ENCODE measurements at regions not wholly inside any gene's neighbourhood (a gene's known extent, or its start where the extent isn't known, plus 50 kb on each side); places are given as distances from the start of the nearest gene placed in this dataset.
"Not testable (repeated sequence)": the region's sequence is repeated elsewhere in the genome, so short reads cannot be mapped to it uniquely, and the experiment has no call there.

DNA sequence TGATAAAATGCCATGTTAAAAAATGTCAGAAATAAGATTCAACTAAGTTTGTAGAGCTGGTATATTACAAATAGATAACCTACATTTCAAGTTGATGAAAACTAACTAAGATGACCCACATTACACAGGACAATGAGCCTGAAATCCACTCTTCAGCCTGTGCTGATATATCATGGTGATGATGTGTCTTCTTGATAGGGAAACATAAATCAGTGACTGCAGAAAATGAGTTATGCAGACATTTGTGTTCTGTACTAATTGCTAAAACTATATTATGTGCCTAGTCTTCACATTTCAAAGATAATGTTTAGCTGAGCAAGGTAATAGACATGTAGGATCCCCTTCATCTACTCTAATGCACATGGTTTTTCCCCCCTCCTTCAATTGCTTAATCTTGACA lies 331.6 kb upstream of the F9 start:
- ATAC-seq = no peak

DNA sequence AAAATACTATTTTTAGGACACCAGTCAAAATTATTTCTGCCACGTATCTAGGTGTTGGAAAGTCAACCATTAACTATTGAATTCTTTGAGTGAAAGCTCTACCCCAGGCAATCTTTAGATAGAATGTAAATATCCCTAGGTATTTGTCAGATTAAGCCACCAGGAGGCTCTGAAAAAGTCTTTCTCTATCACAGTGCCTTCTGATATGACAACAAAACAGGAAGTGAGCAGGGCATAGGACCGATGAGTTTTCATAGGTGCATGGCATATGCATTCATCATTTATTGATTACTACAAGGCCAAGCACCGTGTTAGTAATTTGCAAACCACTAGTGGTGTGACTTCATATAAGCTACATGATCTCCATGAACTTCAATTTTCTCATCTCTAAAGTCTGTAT lies 333.6 kb upstream of the F9 start:
- ATAC-seq = no peak

DNA sequence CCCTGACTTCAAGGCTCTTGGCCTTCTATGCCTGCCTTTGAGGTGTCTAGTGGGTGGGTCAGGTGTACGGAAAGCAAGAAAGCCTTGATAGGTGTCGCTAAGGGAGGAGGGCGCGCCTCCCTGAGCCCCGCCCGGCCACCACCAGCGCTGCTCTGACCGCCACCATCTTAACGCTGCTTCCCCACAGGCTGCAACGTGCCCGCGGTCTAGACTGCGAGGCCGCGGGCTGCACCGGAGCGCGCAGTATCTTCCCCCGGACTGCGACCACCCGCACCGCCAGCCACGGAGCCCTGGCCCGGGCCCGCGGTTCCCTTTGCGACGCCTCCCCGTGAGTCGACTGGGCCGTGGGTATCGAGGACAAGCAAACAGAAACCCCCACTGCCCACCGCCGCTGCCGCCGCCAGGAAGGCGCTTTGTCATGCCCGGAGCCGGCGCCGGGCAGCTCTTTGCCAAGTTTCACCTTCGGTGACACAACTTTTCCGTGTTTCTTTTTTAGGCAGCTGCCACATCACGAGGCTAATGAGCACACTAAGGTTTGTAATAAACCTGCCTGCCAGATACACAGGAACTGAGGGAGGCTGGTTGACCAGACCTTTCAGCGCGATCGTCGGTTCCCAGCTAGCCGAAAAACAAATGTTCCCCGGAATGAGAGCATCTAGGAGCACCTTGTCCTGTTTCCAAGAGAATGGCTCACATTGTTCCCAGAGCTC lies 335.8 kb upstream of the F9 start:
- ATAC-seq = peak; percentile 49

DNA sequence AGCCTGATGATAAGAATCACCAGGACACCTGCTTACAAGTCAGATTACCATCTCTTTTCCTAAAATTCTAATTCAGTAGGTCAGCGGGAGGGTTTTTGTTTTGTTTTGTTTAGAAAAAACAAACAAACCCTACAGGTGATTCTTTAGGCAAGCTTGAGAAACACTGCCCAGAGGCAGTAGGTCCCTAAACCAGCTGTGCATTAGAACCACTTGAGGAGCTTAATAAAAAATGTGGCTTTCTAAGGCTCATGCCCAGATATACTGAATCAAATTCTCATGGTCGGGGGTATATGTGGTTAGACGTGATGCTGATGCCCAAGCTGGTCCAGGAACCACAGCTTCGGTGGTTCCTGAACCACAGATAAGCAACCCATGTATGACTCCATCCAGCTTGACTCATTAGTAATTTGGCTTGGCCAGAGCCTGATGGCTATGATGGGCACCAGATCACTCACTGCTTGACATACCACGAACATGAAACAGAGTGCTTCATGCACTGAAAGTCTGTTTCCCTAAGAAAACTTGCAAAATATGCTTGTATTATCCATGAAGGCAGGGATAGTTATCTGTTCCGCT lies 338.1 kb upstream of the F9 start:
- no peak for ATAC-seq

DNA sequence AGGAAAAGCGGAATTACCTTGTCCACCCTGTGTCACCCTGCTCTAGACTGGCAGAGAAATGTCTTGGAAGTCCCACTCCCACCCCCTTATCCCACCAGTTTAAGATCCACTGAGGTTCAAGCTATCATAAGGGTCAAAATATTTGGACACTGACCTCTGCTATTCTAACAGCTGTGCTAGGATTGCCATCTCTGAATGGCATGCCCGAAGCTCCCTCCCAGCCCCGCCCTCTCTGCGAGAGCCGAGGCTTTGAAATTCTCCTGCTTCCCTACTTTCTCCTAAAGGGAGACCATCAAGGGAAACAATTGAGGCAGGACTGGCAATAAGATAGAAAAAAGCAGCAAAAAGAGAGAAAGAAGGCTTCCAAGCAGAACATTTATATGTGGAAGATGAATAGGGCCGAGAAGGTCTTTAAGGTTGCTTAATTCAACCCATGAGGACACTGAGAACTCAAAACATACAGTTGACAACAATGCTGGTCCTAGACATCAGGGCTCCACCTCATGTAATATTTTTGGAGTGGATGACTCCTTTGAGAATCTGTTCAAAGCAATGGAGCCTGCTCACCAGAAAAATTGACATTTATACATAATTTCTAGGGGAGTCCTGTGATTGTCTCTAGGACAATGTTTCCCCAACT lies 338.7 kb upstream of the F9 start:
- no peak for ATAC-seq

DNA sequence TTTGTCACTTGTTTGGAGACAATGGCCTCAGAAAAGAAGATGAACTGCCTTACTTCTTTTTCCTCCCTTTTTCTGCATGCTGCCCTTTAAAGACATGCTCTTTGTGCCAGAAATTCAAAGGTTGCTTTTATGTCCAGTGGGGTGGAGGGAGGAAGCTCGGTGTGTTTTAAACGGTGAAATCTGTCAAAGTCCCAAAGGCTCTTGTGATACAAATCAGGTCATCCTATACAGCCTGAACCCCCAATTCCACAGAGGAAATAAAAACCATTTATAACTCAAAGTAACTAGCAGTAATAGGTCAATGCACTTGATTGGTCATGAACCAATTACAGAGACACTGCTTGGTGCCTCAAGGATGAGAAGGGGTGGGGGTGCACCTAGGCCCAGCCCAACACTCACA lies 339.3 kb upstream of the F9 start:
- no peak for ATAC-seq

DNA sequence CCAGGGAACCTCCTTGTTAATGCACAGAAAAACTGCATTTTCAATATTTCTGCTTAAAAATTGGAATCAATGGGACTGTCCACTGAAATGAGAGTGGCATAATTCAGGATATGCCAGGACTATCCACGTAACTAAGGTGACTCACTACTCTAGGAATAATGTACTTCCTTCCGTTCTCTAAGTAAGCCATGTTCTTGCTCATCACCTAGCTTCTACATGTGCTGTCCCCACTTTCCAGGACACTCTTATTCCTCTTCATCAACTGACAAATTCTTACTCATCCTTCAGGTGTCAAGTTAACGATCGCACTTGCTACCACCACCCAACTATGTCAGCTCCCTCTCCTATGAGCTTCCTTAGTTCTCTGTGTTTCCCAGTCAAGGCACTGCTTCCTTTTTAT lies 342.8 kb upstream of the F9 start:
- no peak for ATAC-seq

DNA sequence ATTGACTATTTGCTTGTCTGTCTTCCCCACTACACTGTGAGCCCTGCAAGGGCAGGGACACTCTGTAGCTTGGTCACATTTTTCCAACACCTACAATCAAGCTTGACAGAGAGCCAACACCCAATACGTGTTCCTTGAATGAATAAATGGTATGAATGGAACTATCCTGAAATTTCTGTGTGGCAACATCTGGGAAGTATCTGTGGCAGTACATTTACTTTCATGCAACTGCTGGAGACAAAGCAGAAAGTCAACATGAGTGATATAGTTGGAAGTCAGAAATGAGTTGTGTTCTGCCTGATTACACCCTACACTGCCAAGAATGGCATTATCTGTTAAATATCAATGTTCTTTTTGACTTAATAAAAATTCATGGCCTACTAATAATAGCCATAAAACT lies 343.5 kb upstream of the F9 start:
- no peak for ATAC-seq

DNA sequence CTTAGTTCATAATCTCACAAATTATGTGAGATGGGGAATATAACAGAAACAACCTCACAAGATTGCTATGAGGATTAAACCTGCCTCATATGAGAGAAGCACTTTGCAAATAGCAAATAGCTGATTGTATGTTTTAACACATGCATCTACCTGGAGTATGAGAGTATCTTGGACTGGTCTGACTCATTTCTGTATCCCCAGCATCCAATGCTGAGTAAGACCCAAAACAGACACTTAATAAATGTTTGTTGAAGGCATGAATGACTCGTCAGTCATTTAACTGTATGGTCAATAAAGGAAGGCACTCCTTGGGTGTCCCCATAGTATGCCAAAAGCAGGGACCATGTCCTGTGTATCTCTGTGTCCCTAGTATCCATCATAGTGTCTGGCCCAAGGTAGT lies 350.9 kb upstream of the F9 start:
- no peak for ATAC-seq

DNA sequence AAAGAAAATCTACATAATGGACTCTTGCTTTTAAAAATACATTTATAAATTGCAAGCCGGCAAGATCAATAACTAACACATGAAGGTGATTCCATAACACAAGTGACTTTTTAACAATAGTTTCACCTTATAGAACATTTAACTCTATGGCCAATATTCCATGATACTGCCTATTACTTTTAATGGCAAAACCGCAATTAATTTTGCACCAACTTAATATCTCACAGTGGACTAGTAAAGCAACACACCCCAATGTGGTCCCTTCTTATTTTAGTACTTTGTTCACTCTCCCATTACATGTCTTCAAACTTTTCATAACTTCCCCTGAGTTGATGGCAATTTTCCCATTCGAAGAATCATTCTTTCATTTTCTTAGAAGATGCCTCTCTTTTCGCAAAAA lies 351.6 kb upstream of the F9 start:
- ATAC-seq = no peak

DNA sequence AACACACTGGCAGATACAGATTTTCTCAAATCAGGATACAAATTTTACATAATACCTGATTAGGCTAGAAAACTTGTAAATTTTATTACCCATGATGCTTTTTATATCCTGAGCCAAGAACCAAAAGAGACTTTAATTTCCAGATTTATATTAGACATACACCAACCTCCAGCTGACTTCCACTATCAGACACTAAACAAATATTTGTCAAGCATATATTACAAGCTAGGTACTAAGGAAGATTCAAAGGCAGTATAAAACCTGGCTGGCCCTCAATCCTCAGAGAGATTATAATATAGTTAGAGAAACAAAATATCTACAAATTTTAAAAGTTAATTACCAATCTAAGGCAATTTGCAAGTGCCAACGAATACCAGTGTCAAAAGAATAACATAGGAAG lies 357.8 kb upstream of the F9 start:
- no peak for ATAC-seq

DNA sequence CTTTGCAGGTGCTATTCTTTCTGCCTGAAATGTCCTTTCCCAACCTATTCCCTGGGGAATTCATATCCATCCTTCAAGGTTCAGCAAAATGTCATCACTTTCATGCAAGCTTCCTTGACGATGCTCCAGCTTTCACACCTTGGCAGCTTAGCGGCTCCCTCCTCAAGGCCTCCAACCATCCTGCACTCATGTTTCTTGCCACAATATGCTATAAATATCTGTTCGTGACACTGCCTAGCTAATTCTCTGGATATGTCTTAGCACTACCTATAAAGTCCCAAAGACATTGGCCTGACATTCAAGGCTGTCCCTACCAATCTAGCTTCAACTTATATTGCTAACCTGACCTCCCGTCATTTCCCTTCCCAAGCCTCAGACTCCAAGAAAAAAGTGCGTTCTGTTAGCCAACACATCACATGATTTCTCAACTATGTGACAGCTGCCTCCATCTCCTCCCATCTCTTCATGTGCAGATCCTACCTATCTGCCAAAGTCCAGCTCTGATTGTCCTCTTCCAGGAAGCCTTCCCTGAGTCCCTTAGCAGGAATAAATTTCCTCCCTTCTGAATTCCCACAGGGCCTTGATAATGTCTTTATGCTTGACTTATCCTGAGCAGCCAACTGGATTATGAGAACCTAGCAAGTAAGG lies 359.9 kb upstream of the F9 start:
- no peak for ATAC-seq

DNA sequence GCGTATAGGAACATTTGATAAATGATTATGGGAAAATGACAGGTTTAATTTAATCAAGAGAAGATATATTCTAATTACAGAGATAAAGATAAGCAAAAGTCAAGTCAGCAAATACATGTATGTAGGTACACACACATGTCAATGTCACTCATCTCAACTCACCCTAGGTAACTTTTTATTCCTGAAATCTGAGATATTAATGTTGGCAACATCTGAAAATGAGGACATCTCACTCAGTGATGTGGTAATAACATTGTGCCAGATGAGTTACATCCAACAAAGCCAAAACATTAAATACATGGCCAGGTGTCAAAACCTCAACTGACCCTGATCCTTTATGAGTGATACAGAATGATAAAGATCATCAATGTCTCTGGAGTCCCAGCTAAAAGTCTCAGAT lies 363.3 kb upstream of the F9 start:
- no peak for ATAC-seq

DNA sequence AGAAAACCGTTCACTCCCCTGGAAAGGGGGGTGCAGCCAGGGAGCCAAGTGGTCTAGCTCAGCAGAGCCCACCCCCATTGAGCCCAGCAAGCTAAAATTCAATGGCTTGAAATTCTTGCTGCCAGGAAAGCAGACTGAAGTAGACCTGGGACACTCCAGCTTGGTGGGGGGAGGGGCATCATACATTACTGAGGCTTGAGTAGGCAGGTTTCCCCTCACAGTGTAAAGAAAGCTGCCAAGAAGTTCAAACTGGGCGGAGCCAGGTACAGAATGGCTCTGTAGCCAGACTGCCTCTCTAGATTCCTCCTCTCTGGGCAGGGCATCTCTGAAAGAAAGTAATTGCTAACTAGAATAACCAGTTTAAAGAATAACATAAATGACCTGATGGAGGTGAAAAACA lies 372.3 kb upstream of the F9 start:
- ATAC-seq = peak; percentile 43

DNA sequence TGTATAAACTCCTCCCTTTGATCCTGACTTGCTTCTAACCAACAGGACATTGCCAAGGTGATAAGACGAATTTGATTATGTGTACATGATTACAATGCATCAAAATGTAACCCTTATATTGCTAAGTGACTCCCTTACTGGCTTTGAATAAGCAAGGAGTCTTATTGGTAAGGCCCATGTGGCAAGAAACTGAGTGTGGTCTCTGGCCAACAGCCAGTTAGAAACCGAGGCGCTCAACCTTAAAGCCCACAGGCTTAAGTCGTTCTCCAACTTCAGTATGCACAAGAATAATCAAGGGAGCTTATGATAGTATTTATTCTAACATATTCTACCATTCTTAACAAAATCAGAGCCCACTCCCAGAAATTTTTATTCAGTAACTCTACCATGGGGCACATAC lies 374.2 kb upstream of the F9 start:
- ATAC-seq = no peak

DNA sequence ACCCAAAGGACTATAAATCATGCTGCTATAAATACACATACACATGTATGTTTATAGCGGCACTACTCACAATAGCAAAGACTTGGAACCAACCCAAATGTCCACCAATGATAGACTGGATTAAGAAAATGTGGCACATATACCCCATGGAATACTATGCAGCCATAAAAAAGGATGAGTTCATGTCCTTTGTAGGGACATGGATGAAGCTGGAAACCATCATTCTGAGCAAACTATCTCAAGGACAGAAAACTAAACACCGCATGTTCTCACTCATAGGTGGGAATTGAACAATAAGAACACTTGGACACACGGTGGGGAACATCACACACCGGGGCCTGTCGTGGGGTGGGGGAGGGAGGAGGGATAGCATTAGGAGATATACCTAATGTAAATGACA lies 383.9 kb upstream of the F9 start:
- not testable (repeated sequence) for ATAC-seq

DNA sequence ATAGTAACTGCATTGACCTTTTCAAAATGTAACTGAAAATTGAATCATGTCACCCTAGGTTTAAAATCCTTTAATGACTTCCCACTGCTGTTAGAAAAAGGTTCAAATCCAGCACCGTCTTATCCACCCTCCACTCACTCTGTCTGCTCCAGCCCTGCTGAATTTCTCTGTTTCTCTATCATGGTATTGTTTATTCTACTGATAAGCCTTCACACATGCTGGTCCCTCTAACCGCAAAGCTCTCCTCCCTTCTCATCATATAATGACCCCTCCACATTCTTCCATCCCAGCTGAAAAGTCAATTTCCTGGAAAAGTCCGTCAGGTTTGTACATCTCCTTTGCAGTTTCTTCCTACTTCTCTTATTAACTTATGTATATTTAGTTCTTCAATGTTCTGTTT lies 389.2 kb upstream of the F9 start:
- ATAC-seq = no peak

DNA sequence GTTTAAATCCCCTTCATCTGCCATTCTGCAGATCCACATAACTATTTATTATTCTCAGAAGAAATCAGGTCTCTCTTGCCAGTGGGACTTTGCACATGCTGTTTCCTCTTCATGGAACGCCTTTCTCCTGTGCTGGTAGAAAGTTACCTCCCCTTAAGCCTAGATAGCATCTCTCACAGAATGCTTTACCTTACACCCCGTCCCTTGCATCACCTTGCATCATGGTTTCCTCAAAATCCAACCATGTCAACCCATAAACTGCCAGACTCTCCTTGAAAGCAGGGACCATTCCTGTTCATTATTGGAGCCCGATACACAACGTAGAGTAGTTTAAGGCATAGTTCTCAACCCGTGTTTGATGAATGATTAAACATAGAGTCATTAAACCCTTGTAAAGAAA lies 396.2 kb upstream of the F9 start:
- no peak for ATAC-seq

DNA sequence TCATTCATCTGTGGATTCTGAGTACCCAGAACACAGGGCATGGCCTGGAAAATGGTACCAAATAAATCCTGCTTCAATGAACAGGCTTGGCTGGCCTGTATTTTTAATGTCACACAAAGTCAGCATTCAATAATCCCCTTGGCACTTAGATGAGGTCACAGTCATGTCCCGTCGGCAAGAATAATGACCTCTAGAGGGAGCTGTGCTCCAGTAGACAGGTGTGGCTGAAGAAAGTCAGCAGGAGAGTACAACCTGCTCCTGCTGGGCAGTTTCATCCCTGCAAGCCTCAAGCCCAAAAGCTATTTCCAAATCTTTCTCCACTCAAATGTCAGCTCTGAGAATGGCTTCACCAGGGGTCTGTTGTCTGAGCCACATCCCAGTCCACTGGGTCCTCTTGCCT lies 404.0 kb upstream of the F9 start:
- peak; percentile 79 for ATAC-seq

DNA sequence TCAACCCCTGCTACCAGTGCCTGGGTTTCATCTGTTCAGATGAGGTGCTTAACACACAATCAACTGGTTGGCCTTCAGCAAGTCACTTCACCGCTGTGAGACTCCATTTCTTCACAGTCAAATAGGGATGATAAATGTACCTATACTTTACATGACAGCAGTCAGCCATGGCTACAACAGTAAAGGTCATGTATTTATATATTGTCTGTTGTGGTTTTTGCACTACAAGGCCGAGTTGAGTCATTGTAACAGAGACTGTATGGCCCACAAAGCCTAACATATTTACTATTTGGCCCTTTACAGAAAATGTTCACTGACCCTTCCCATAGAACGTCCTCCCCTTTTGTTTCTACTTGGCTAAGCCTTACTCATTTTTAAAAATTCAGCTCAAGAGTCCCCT lies 404.6 kb upstream of the F9 start:
- ATAC-seq = no peak

DNA sequence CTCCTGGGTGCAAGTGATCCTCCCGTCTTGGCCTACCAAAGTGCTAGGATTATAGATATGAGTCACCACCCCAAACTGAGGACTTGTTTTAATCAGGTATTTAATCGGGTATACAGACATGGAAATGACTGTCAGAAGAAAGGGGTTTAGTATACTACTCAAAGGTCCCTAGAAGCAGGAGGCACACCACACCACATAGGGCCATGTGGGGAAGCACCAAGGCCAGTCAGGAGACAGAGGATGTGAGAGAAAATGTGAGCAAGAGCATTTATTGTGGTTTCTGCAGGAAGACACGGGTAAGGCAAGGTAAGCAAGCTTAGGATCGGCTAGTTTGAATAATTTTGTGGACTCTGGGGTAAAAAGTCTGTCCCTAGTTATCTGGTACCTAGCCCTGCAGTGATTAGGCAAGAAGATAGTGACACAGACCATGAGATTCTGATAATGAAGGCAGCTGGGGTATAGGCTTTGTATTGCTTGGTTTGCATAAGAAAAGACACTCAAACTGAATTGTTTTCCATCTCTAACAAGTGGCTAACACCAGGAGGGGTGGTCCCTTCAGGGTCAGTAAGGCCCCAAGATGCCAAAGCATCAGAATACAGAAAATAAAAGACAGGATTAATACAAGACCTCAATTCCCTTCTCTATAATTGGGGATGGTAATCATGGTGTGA lies 408.8 kb upstream of the F9 start:
- no peak for ATAC-seq

DNA sequence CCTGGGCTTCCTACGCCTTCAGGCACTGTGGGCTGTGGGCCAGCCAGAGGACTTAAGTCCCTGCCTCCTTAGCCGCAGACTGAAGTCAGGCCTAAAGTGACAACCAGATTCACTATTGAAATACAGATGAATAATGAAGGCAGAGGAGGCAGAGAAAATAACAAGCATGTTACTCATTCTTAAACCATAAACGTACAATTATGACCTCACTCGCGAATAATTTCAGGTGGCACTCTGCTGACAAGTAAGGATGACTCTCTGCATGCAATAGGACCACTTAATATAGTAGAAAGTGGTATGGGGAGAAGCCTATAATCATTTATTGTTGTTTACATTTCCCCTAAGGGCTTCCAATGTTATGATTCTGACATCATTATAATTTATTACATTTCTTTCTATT lies 409.2 kb upstream of the FGF13 start:
- no peak for ATAC-seq

DNA sequence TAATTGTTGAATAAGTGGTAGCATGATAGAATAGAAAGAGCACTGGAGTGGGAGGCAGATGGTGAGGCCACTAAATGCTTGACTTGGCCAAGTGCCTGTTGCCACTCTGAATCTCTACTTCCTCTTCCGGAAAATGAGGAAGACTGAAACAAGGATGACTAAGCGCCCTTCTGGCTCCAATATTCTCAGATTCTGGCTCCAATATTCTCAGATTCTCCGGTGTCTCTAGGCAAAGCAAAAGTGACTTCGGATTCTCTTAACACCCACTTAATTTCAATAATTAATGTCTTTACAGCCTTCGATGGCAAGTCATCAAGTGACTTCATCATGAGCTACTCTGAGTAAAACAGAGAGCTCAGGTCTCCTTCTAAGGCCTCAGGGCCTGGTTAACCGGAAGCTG lies 402.2 kb upstream of the FGF13 start:
- ATAC-seq = no peak

DNA sequence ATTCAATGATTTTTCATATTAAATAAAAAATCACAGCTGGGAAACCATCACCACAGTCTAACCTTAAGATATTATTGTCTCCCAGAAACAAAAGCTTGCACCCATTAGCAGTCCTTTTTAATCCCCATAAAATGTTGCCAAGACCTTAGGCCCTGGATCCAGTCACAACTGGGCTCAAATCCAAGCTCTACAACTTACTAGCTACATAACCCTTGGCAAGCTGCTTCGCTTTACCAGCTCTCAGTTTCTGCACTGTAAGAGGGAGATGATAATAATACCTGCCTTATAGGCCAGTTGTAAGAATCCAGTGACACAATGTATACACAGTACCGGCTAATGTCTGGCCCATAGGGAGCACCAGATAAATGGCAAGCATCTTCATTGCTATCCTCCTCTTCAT lies 400.9 kb upstream of the FGF13 start:
- peak; percentile 26 for ATAC-seq

Measured in esophagus mucosa (tissue), 1 donor.